Loucy (cell line): ENCODE measurements at regions not wholly inside any gene's neighbourhood (a gene's known extent, or its start where the extent isn't known, plus 50 kb on each side); places are given as distances from the start of the nearest gene placed in this dataset.

ENCODE experiments used
- EZH2phosphoT487 ChIP-seq: fragments of 200-600 bp; IDR thresholded peaks from 2 replicates; pipeline ENCODE4 v1.6.1; 2018; ENCODE audit warnings: antibody characterized with exemption, mild to moderate bottlenecking, moderate library complexity, borderline replicate concordance
- TF ChIP-seq, protein P1 (sequence below): fragments of 200-600 bp; sonication (generic); conservative IDR thresholded peaks from 2 replicates; pipeline ENCODE4 v1.5.1; 2014; ENCODE audit warnings: mild to moderate bottlenecking, antibody characterized with exemption, low read length

DNA sequence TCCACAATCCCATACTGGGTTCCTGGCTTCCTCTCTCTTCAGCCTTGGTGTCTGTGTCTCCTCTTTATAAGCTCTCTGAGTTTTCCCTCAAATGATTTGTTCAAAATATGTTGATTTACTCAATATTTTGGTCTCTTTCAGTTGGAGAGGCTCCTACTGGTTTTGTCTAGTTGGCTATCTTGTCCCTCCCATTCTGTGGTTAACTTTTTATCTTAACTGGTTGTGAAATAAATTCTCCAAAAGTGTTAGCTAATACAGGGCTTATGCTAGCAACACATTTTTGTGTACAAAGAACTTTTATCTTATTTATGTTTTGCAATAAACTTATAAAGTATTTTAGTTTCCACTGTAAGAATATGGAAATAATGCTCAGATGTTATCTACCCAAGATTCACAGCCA lies 200.9 kb downstream of the AASDHPPT start:
- TF ChIP-seq, protein P1, sequence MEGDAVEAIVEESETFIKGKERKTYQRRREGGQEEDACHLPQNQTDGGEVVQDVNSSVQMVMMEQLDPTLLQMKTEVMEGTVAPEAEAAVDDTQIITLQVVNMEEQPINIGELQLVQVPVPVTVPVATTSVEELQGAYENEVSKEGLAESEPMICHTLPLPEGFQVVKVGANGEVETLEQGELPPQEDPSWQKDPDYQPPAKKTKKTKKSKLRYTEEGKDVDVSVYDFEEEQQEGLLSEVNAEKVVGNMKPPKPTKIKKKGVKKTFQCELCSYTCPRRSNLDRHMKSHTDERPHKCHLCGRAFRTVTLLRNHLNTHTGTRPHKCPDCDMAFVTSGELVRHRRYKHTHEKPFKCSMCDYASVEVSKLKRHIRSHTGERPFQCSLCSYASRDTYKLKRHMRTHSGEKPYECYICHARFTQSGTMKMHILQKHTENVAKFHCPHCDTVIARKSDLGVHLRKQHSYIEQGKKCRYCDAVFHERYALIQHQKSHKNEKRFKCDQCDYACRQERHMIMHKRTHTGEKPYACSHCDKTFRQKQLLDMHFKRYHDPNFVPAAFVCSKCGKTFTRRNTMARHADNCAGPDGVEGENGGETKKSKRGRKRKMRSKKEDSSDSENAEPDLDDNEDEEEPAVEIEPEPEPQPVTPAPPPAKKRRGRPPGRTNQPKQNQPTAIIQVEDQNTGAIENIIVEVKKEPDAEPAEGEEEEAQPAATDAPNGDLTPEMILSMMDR: no peak
- TF ChIP-seq EZH2phosphoT487: no peak
